RCC 7860 (cell line): ENCODE measurements at regions not wholly inside any gene's neighbourhood (a gene's known extent, or its start where the extent isn't known, plus 50 kb on each side); places are given as distances from the start of the nearest gene placed in this dataset.
"Not testable (repeated sequence)": the region's sequence is repeated elsewhere in the genome, so short reads cannot be mapped to it uniquely, and the experiment has no call there.

ENCODE experiments used
- DNase-seq: peaks from one replicate; pipeline ENCODE4 v3.0.0-alpha.2; 2015; ENCODE audit warnings: low spot score
- FAIRE-seq: peaks from 2 replicates; lab custom pipeline; 2012; peaks lifted over from hg19 to GRCh38; lab: Jason Lieb, UNC

DNA sequence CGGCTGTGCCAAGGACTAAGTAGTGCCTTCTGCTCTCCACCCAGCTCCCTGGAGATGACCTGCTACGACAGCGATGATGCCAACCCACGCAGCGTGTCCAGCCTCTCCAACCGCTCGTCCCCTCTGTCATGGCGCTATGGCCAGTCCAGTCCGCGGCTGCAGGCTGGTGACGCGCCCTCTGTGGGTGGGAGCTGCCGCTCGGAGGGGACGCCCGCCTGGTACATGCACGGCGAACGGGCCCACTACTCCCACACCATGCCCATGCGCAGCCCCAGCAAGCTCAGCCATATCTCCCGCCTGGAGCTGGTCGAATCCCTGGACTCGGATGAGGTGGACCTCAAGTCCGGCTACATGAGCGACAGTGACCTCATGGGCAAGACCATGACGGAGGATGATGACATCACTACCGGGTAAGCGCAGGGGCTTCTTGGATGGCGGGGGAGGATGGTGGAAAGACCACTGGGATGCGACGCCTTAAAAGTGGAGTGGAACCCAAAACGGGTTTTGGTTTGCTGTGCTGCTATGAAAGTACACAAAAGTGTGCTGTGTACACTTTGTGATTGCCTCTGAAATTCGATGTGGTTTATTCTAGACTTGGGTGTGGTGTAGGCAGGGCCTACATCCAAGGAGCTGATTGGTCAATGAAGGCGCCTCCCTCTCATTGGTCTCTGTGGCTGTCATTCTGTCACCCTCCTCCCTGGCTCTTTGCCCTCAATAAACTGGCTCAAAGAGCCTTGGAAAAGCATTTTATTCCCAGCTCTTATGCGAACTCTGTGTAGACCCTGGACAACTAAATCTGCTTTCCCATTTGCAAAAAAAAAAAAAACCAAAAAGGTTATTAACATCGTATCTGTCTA lies 110.4 kb upstream of the IPO9 start:
- FAIRE-seq, result no peak
- DNase-seq, result no peak

DNA sequence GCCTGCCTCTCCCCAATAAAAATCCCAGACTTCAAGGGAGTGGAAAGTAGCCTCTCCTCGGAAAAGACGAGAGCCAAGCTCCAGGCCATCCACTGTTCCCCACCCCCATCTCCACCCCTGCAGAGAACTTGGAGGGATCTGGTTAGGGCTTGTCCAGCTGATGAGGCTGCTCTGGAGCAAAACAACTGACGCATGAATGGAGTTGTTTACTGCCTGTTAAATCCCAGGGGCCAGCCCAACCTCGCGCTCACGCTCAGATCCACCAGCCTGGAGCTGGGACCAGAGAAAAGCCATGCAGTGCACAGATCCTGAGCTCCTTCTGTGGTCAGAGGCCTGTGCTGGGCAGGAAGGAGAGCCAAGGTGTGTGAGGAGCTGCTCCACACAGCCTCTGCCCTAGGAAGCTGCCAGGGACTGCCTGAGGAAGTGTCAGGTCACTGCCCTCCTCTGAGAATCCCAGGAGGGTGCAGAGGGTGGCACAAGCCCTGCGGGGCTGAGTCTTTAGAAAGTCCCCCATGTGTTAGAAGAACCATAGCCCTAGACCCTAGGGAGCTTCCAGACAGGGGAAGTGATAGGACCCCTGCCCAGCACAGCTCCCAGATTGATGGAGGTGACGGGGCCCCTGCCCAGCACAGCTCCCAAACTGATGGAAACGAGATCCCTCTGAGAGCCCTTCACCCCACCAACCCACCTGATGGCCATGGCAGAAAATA lies 109.0 kb upstream of the IPO9 start:
- no peak for FAIRE-seq
- DNase-seq, result no peak

DNA sequence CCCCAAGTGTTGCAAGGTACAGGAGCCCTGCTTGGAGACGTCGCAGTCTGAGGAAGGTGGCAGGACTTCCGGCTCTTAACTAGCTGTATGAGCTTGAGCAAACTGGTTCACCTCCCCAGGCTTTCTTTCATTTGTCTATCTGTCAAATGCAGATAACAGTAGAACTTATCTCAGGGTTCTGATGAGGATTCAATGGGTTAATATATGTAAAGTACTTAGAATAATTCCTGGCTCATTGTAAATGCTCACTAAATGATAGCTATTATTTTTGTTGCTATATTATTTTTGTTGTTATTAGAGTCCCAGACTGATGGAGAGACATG lies 108.5 kb upstream of the IPO9 start:
- DNase-seq (no peak), FAIRE-seq (no peak)

GRCh38 chr1:201721082-201722049 lies 107.6 kb upstream of the IPO9 start:
- FAIRE-seq, result peak; percentile 77
- peak; percentile 61 for DNase-seq

DNA sequence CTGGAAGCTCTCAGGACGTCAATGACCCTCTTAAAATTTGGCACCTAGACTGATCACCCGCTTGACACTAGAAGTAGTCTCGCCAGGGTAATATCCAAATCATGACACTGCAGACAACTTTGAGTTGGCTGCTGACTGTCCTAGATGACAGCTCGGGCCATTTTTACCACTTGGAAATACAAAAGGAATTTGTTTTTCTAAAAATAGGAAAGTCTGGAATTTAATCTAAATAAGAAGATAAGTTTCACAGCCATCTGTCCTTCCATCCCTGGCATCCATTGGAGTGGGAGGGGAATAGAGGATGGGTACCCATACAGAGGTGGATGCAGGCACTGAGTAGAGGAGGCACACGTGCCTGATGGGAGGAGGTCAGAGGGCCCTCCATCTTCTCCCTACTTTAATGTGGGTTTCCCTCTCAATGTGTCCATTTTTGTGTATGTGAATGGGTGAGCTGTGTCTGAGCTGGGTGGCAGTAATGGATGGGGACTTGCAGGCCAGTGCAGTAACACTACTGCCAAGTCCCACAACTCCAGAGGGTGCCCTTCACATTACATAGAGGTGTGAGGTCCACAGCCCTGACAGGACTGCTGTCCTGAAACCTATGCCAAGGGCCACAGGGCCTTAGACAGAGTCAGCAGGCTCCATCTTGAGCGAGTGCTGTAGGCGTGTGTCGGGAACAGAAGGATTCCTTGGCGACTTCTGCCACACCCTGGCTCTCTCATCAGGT lies 104.8 kb upstream of the IPO9 start:
- no peak for FAIRE-seq
- DNase-seq, result no peak

DNA sequence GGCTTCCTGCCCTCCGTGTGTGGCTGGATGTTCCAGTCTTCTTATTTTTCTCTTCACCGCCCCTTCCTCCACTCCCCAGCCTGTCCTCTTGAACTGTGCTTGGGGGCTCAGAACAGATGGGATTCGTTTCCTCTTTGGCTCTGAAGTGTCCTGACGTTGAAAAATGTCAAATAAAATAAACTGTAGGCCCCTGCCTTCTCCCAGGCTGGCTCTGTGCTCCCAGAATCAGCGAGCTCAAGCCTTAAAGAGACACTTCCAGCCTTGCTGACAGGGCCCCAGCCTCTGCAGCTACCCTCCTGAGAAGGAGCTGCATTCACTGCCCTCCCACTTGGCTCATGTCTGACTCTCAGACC lies 104.2 kb upstream of the IPO9 start:
- FAIRE-seq, result no peak

DNA sequence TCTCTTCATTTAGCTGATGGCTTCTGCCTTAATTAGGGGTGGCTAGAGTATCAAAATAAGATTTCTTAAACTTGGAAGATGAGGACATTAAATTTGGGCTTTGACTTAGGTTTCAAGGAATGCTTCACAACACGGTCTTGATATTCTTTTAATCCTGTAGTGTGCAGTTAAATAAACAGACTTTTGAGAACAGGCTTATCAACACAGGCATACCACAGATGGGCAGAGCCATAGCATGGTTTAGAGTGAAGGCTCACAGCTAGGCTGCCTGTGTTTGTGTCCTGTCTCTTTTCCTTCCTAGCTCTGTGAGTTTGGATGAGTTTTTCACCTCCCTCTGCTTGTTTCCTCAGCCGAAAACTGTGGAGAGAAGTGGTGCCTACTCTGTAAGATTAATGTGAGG lies 102.3 kb upstream of the IPO9 start:
- DNase-seq (no peak), FAIRE-seq (no peak)

More for the DNA sequence above, 104.2 kb upstream of the IPO9 start:
- no peak for DNase-seq

DNA sequence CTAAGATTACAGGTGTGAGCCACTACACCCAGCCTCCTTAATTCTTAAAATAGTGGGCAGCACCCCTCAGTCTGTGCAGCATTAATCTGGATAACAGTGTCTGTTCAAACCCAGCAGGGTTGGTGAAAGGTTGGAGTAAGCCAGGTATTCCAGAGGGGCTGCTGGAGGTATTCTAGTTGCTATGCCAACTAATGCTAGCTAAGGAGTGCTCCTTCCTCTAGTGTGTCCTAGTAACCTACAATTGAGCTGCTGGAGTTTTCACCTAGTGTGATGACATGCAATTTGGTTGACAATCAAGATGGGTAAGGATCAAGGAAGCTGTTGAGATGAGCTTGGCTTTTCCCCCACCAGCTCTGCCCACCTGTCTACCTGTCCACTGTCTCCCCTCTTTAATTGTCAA lies 100.2 kb upstream of the IPO9 start:
- FAIRE-seq, result no peak
- no peak for DNase-seq

DNA sequence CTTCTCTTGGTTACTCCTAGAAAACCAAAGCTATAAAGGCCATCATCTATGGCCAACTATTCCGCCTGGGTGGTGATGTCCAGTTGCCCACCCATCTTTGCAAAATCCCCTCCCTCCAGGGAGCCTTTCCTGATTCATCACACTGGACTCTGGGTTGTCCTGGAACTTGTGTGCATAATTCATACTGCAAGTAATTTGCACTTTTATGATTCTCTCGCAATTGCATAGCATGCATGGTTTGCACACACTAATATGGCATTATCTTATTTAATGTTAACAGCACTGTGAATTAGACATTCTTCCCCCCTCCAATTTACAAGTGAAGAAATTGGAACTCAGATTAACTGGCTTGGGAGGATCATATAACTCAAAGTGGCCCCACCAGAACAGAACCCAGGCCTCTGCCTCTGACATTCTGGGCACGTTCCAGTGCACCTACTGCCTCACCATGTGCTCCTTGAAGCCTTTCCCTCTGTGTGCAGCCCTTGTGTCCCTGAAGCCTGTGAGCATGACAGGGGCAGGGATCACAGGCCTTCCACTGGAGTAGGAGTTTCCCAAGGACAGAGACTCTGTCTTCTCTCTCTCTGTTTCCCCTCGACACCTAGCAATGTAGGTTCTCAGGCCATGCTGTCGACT lies 98.9 kb upstream of the IPO9 start:
- DNase-seq, result no peak
- no peak for FAIRE-seq

- DNase-seq, result no peak
- no peak for FAIRE-seq
These were observed 98.3 kb upstream of the IPO9 start for GRCh38 chr1:201730611-201731010.

DNA sequence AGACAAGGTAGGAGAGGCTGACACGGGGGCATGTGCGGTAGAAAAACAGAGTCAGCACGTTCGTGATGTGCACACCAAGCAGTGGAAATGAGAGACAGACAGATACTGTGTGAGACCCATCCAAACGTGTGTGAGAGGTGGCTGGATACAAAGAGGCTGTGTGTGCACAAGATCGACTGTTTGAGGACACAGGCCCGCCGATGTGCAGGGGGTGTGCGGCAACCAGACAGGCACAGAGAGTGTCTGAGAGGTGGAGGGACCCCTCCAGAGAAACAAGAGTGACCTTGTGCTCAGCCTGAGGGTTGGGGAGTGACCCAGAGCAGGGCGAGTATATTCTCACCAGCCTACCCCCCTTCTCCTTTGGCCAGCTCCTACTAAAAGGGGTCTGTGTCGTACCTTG lies 97.8 kb upstream of the IPO9 start:
- no peak for DNase-seq
- no peak for FAIRE-seq

- DNase-seq (no peak), FAIRE-seq (no peak)
These were observed 97.4 kb upstream of the IPO9 start for GRCh38 chr1:201731592-201731991.

- DNase-seq (peak; percentile 35), FAIRE-seq (peak; percentile 26)
These were observed 96.6 kb upstream of the IPO9 start for GRCh38 chr1:201732351-201732750.

- FAIRE-seq, DNase-seq: not testable (repeated sequence)
These were observed 94.7 kb upstream of the IPO9 start for GRCh38 chr1:201734221-201734620.

GRCh38 chr1:201734786-201735185 lies 94.2 kb upstream of the IPO9 start:
- DNase-seq (no peak), FAIRE-seq (no peak)

GRCh38 chr1:201736707-201737320 lies 92.1 kb upstream of the IPO9 start:
- DNase-seq (no peak), FAIRE-seq (no peak)

DNA sequence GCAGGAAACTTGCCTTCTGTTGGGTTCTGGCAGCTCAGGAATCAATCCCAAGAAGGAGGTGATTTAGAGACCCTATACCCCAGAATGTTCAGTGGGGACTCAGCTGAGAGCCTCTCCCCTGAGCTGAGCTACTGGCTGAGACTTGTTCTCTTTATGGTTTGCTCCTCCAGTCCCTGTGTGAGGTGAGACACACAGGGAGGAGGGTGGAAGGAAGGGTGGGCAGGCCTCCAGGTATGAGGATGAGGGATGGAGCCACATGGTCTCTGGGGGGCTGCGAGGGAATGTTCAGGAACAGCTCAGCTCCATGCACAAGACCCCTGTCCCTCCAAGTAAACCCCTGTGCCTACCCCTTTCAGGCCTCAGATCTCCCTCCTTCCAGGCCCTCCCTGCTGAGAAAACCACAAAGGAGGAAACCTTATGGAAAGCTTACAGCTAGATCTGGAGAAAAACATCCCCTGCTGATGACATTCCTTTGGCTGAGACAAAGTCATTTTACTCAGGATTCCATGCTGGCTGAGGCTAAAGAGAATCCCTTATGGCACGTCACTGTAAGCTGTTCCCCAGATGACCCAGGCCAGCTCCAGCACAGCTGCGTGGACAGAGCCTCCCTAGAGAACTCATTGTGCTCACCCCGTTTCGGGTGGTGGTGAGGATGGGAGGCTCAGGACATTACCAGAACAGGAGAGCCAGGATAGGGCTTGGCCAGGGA lies 91.5 kb upstream of the IPO9 start:
- no peak for FAIRE-seq
- peak; percentile 39 for DNase-seq

- FAIRE-seq (no peak), DNase-seq (no peak)
These were observed 89.9 kb upstream of the IPO9 start for GRCh38 chr1:201739080-201739479.

DNA sequence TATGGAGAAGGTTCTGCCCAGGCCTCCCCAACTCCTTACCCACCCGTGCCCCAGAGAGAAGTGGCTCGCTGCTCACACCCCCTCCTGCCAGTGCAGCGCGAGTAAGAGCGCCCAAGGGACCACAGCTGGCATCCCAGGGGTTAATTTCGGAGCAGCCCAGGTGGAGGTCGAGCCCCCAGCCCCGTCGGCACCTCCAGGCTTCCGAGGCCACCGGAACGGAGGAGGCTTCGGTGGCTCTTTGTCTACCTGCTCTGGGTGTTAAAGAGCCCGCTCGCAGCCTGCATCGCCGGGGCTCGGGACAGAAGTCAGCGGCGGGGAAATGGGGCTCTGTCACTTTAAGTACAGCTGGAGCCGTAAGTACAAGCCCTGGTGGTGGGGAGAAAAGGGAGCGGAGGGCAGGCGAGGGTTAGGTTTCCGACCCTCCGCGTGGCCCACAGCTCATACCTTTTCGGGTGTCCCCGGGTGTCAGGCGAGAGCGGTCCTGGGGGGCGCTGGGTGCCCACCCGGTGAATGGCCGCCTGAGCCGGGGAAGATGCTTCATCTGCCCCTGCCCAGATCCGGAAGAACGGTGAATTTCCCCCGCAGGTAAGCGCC lies 89.4 kb upstream of the IPO9 start:
- DNase-seq (no peak), FAIRE-seq (no peak)
